HCT116 (cell line): ENCODE measurements at regions not wholly inside any gene's neighbourhood (a gene's known extent, or its start where the extent isn't known, plus 50 kb on each side); places are given as distances from the start of the nearest gene placed in this dataset.

ENCODE experiments used
- EZH2 ChIP-seq: fragments of 200-600 bp; sonication (generic); IDR thresholded peaks from 2 replicates; pipeline ENCODE4 v1.6.1; 2017; ENCODE audit warnings: antibody characterized with exemption, mixed run types
- EZH2phosphoT487 ChIP-seq: fragments of 200-600 bp; IDR thresholded peaks from 2 replicates; pipeline ENCODE4 v1.6.1; 2018; ENCODE audit warnings: antibody characterized with exemption, borderline replicate concordance
- POLR2A ChIP-seq: IDR thresholded peaks from 2 replicates; pipeline ENCODE4 v1.7.0; 2011; ENCODE audit warnings: borderline replicate concordance; ENCODE audit not compliant: insufficient read depth, insufficient read length; ENCODE audit errors: extremely low read depth
- POLR2AphosphoS5 ChIP-seq: IDR thresholded peaks from 2 replicates; pipeline ENCODE4 v1.6.1; 2011; ENCODE audit warnings: mild to moderate bottlenecking, low read depth, low read length, moderate library complexity
- TF ChIP-seq, protein P1 (sequence below), 3 experiments: fragments of 200-600 bp in 1 of 3; sonication (generic) in 1 of 3; IDR thresholded peaks in 2 of 3; conservative IDR thresholded peaks in 1 of 3; 2 replicates each; pipeline ENCODE4 v1.5.1; 2012 to 2017; ENCODE audit warnings: low read depth in 2 of 3, low read length in 2 of 3, antibody characterized with exemption in 1 of 3, borderline replicate concordance in 1 of 3, control low read depth in 1 of 3, mild to moderate bottlenecking in 1 of 3, mixed read lengths in 1 of 3, mixed run types in 1 of 3, moderate library complexity in 1 of 3; ENCODE audit not compliant: insufficient read depth in 1 of 3
- TF ChIP-seq, protein P2 (sequence below): IDR thresholded peaks from 2 replicates; pipeline ENCODE4 v1.6.1; 2012
- TF ChIP-seq, protein P3 (sequence below): IDR thresholded peaks from 2 replicates; pipeline ENCODE4 v1.6.1; 2012; ENCODE audit warnings: low read depth
- TF ChIP-seq, protein P4 (sequence below): IDR thresholded peaks from 2 replicates; pipeline ENCODE4 v1.6.1; 2011; ENCODE audit warnings: mild to moderate bottlenecking, low read length, moderate library complexity; ENCODE audit not compliant: insufficient replicate concordance; ENCODE audit errors: extremely low read depth

DNA sequence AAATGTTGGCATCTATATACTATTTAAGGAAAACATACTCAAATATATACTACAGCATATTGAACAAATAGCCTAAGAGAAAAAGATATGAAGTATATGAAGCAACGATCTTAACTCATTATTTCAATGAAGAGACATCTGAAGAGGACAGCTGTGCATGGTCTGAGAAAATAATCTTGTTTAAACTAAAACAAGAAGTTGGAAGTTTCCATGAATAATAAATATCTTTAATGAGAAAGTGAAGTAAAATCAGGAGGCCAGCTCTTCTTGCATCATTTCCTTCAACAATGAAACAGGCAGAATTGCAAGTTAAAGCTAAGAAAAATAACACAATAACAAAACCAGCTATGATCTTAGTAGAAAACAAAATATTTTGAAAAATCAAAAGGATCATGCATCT is 1265.4 kb upstream of the MAP3K7 start:
- TF ChIP-seq, protein P1, sequence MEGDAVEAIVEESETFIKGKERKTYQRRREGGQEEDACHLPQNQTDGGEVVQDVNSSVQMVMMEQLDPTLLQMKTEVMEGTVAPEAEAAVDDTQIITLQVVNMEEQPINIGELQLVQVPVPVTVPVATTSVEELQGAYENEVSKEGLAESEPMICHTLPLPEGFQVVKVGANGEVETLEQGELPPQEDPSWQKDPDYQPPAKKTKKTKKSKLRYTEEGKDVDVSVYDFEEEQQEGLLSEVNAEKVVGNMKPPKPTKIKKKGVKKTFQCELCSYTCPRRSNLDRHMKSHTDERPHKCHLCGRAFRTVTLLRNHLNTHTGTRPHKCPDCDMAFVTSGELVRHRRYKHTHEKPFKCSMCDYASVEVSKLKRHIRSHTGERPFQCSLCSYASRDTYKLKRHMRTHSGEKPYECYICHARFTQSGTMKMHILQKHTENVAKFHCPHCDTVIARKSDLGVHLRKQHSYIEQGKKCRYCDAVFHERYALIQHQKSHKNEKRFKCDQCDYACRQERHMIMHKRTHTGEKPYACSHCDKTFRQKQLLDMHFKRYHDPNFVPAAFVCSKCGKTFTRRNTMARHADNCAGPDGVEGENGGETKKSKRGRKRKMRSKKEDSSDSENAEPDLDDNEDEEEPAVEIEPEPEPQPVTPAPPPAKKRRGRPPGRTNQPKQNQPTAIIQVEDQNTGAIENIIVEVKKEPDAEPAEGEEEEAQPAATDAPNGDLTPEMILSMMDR (IDR thresholded peaks at IDR 0.05 in 2 of 3, conservative IDR thresholded peaks at IDR 0.05 in 1 of 3; ENCODE audit: borderline replicate concordance in 1 of 3, insufficient read depth in 1 of 3, low read depth in 2 of 3, low read length in 2 of 3): no peak
- TF ChIP-seq EZH2 (no peak), POLR2AphosphoS5 (no peak), POLR2A (no peak), EZH2phosphoT487 (no peak)
- TF ChIP-seq, protein P2, sequence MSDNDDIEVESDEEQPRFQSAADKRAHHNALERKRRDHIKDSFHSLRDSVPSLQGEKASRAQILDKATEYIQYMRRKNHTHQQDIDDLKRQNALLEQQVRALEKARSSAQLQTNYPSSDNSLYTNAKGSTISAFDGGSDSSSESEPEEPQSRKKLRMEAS: no peak
- TF ChIP-seq, protein P3, sequence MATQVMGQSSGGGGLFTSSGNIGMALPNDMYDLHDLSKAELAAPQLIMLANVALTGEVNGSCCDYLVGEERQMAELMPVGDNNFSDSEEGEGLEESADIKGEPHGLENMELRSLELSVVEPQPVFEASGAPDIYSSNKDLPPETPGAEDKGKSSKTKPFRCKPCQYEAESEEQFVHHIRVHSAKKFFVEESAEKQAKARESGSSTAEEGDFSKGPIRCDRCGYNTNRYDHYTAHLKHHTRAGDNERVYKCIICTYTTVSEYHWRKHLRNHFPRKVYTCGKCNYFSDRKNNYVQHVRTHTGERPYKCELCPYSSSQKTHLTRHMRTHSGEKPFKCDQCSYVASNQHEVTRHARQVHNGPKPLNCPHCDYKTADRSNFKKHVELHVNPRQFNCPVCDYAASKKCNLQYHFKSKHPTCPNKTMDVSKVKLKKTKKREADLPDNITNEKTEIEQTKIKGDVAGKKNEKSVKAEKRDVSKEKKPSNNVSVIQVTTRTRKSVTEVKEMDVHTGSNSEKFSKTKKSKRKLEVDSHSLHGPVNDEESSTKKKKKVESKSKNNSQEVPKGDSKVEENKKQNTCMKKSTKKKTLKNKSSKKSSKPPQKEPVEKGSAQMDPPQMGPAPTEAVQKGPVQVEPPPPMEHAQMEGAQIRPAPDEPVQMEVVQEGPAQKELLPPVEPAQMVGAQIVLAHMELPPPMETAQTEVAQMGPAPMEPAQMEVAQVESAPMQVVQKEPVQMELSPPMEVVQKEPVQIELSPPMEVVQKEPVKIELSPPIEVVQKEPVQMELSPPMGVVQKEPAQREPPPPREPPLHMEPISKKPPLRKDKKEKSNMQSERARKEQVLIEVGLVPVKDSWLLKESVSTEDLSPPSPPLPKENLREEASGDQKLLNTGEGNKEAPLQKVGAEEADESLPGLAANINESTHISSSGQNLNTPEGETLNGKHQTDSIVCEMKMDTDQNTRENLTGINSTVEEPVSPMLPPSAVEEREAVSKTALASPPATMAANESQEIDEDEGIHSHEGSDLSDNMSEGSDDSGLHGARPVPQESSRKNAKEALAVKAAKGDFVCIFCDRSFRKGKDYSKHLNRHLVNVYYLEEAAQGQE: no peak
- TF ChIP-seq, protein P4, sequence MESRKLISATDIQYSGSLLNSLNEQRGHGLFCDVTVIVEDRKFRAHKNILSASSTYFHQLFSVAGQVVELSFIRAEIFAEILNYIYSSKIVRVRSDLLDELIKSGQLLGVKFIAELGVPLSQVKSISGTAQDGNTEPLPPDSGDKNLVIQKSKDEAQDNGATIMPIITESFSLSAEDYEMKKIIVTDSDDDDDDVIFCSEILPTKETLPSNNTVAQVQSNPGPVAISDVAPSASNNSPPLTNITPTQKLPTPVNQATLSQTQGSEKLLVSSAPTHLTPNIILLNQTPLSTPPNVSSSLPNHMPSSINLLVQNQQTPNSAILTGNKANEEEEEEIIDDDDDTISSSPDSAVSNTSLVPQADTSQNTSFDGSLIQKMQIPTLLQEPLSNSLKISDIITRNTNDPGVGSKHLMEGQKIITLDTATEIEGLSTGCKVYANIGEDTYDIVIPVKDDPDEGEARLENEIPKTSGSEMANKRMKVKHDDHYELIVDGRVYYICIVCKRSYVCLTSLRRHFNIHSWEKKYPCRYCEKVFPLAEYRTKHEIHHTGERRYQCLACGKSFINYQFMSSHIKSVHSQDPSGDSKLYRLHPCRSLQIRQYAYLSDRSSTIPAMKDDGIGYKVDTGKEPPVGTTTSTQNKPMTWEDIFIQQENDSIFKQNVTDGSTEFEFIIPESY: no peak
